ENCODE measurements at regions not wholly inside any gene's neighbourhood (a gene's known extent, or its start where the extent isn't known, plus 50 kb on each side); places are given as distances from the start of the nearest gene placed in this dataset.

- TF ChIP-seq CREB1 (IDR thresholded peaks at IDR 0.05; ENCODE audit: low read depth) (no peak), TEAD4 (IDR thresholded peaks at IDR 0.05) (no peak), REST (IDR thresholded peaks at IDR 0.05; ENCODE audit: low read depth) (no peak), FOXM1 (IDR thresholded peaks at IDR 0.05; ENCODE audit: borderline replicate concordance, low read depth) (no peak), TCF12 (IDR thresholded peaks at IDR 0.05; ENCODE audit: low read depth) (no peak), TAF1 (IDR thresholded peaks at IDR 0.05; ENCODE audit: low read depth) (no peak), ZBTB7A (IDR thresholded peaks at IDR 0.05; ENCODE audit: low read depth) (no peak), RAD21 (IDR thresholded peaks at IDR 0.05; ENCODE audit: low read depth) (no peak), CEBPB (IDR thresholded peaks at IDR 0.05) (no peak), MAX (IDR thresholded peaks at IDR 0.05) (no peak), NFIC (IDR thresholded peaks at IDR 0.05) (no peak), USF1 (IDR thresholded peaks at IDR 0.05) (no peak), EGR1 (IDR thresholded peaks at IDR 0.05) (no peak), YY1 (IDR thresholded peaks at IDR 0.05; ENCODE audit: low read depth) (no peak), EP300 (IDR thresholded peaks at IDR 0.05; ENCODE audit: borderline replicate concordance) (no peak)
Observed at GRCh38 chr3:168284728-168285127, 189.0 kb upstream of the GOLIM4 start.

GRCh38 chr3:168275662-168276061 lies 179.9 kb upstream of the GOLIM4 start:
- TF ChIP-seq TCF12 (IDR thresholded peaks at IDR 0.05; ENCODE audit: low read depth) = no peak
- no peak for TF ChIP-seq MAX (IDR thresholded peaks at IDR 0.05)
- TF ChIP-seq RAD21 (IDR thresholded peaks at IDR 0.05; ENCODE audit: low read depth) = no peak
- TF ChIP-seq CREB1 (IDR thresholded peaks at IDR 0.05; ENCODE audit: low read depth) = no peak
- no peak for TF ChIP-seq FOXM1 (IDR thresholded peaks at IDR 0.05; ENCODE audit: borderline replicate concordance, low read depth)
- TF ChIP-seq REST (IDR thresholded peaks at IDR 0.05; ENCODE audit: low read depth) = no peak
- TF ChIP-seq NFIC (IDR thresholded peaks at IDR 0.05) = no peak
- no peak for TF ChIP-seq USF1 (IDR thresholded peaks at IDR 0.05)
- TF ChIP-seq ZBTB7A (IDR thresholded peaks at IDR 0.05; ENCODE audit: low read depth) = no peak
- no peak for TF ChIP-seq CEBPB (IDR thresholded peaks at IDR 0.05)
- TF ChIP-seq EGR1 (IDR thresholded peaks at IDR 0.05) = no peak
- no peak for TF ChIP-seq YY1 (IDR thresholded peaks at IDR 0.05; ENCODE audit: low read depth)
- TF ChIP-seq TAF1 (IDR thresholded peaks at IDR 0.05; ENCODE audit: low read depth) = no peak
- TF ChIP-seq EP300 (IDR thresholded peaks at IDR 0.05; ENCODE audit: borderline replicate concordance) = no peak

- TF ChIP-seq TCF12 (IDR thresholded peaks at IDR 0.05; ENCODE audit: low read depth) (no peak), MAX (IDR thresholded peaks at IDR 0.05) (no peak)
Observed at GRCh38 chr3:168273917-168274316, 178.2 kb upstream of the GOLIM4 start.

- TF ChIP-seq EGR1 (IDR thresholded peaks at IDR 0.05) (no peak), NFIC (IDR thresholded peaks at IDR 0.05) (no peak), MAX (IDR thresholded peaks at IDR 0.05) (no peak), ZBTB7A (IDR thresholded peaks at IDR 0.05; ENCODE audit: low read depth) (no peak), CEBPB (IDR thresholded peaks at IDR 0.05) (no peak), USF1 (IDR thresholded peaks at IDR 0.05) (no peak), CREB1 (IDR thresholded peaks at IDR 0.05; ENCODE audit: low read depth) (no peak), TEAD4 (IDR thresholded peaks at IDR 0.05) (no peak), FOXM1 (IDR thresholded peaks at IDR 0.05; ENCODE audit: borderline replicate concordance, low read depth) (no peak), TCF12 (IDR thresholded peaks at IDR 0.05; ENCODE audit: low read depth) (no peak), RAD21 (IDR thresholded peaks at IDR 0.05; ENCODE audit: low read depth) (no peak), TAF1 (IDR thresholded peaks at IDR 0.05; ENCODE audit: low read depth) (no peak), EP300 (IDR thresholded peaks at IDR 0.05; ENCODE audit: borderline replicate concordance) (no peak), REST (IDR thresholded peaks at IDR 0.05; ENCODE audit: low read depth) (no peak), YY1 (IDR thresholded peaks at IDR 0.05; ENCODE audit: low read depth) (no peak)
Observed at GRCh38 chr3:168273036-168273435, 177.3 kb upstream of the GOLIM4 start.
